Esophagus muscularis mucosa (tissue), 4 donors: ENCODE measurements at regions not wholly inside any gene's neighbourhood (a gene's known extent, or its start where the extent isn't known, plus 50 kb on each side); places are given as distances from the start of the nearest gene placed in this dataset.
"Not testable (repeated sequence)": the region's sequence is repeated elsewhere in the genome, so short reads cannot be mapped to it uniquely, and the experiment has no call there.

Experiments used
- DNase-seq: peaks from one replicate; pipeline ENCODE4 v3.0.0-alpha.2; 2017; ENCODE audit errors: extremely low spot score
- H3K27ac ChIP-seq, 4 donors: fragments of 200-600 bp; sonication (generic); replicated peaks in 1 of 4; 1 replicate in 3 of 4; 2 replicates in 1 of 4; pipeline ENCODE4 v1.5.1; 2016 to 2019; ENCODE audit warnings: mild to moderate bottlenecking in 1 of 4
- H3K27me3 ChIP-seq, 4 donors: fragments of 200-600 bp; sonication (generic); one replicate each; pipeline versions ENCODE4 v1.5.1 to v1.6.0; 2016 to 2019
- H3K36me3 ChIP-seq, 4 donors: fragments of 200-600 bp; sonication (generic); one replicate each; pipeline ENCODE4 v1.5.1; 2016 to 2019
- H3K4me1 ChIP-seq, 4 donors: fragments of 200-600 bp; sonication (generic); one replicate each; pipeline ENCODE4 v1.5.1; 2016 to 2019
- H3K4me3 ChIP-seq, 4 donors: fragments of 200-600 bp; sonication (generic); 1 replicate in 2 of 4; 2 replicates in 2 of 4; pipeline ENCODE4 v1.5.1; 2016 to 2019; ENCODE audit warnings: mild to moderate bottlenecking in 4 of 4, moderate library complexity in 1 of 4
- H3K9me3 ChIP-seq, 4 donors: fragments of 200-600 bp; sonication (generic); 1 replicate in 3 of 4; 2 replicates in 1 of 4; pipeline ENCODE4 v1.5.1; 2016 to 2019
- EP300 ChIP-seq: sonication (generic); formaldehyde crosslinking; IDR thresholded peaks from one replicate; pipeline ENCODE4 v1.6.1; 2017; ENCODE audit warnings: antibody characterized with exemption
- POLR2A ChIP-seq: fragments of 450-650 bp; IDR thresholded peaks from one replicate; pipeline ENCODE4 v1.6.1; 2017; ENCODE audit warnings: antibody characterized with exemption, moderate library complexity, mild to moderate bottlenecking, low read depth
- POLR2AphosphoS5 ChIP-seq, 2 donors: sonication (generic); formaldehyde crosslinking; IDR thresholded peaks; one replicate each; pipeline ENCODE4 v1.6.1; 2017; ENCODE audit warnings: antibody characterized with exemption in 2 of 2
- WGBS: methylation state at CpG from one replicate; pipeline ENCODE4 v1.1.5; 2018; 5-methylcytosine and 5-hydroxymethylcytosine counted together
- intact Hi-C: fragments of 100-400 bp; cut with DNase I; formaldehyde crosslinking; loops from one replicate; pipeline ENCODE4 v1.15.1; 2023
- TF ChIP-seq, protein P1 (sequence below), 3 experiments: fragments of 200-600 bp in 2 of 3; fragments of 450-650 bp in 1 of 3; sonication (generic) in 2 of 3; IDR thresholded peaks; one replicate each; pipeline ENCODE4 v1.5.1; 2017 to 2019; ENCODE audit warnings: antibody characterized with exemption in 3 of 3, mild to moderate bottlenecking in 2 of 3, moderate library complexity in 1 of 3

DNA sequence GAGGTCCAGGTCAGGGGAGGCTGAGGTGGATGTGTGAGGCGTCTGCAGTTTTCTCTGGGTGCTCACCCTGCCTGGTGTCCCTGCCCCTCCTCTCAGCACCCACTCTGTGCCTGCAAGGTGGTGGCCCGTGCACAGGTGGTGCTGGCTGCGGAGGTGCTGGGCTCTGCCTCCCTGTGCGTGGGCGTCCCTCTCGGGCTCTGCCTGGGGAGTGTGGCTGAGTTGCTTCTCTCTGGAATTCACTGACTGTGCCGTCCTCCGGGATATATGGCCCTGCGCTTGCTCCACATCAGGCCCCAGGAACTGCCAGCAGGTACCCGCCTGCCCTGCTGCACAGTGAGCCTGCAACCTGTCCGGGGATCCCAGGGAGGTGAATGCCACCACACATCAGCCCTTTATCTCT lies 379.1 kb downstream of the TMEM121 start:
- Histone ChIP-seq H3K27me3 (peaks cover 0 to 19% (median 0%) of the 10 kb centered on the region in 4 donors), H3K36me3 (no peaks in the 10 kb centered on the region), H3K4me3 (no peak overlapping the region), H3K4me1 (no peaks in the 10 kb centered on the region), H3K9me3 (peaks cover 0 to 10% (median 2%) of the 10 kb centered on the region in 4 donors), H3K27ac (no peak overlapping the region)
- WGBS = 81% methylated on average over 6 of the region's 11 CpGs
- intact Hi-C loops = no loop called here
- TF ChIP-seq POLR2AphosphoS5 (IDR thresholded peaks at IDR 0.05) (no peak), EP300 (no peak), POLR2A (no peak)
- TF ChIP-seq, protein P1, sequence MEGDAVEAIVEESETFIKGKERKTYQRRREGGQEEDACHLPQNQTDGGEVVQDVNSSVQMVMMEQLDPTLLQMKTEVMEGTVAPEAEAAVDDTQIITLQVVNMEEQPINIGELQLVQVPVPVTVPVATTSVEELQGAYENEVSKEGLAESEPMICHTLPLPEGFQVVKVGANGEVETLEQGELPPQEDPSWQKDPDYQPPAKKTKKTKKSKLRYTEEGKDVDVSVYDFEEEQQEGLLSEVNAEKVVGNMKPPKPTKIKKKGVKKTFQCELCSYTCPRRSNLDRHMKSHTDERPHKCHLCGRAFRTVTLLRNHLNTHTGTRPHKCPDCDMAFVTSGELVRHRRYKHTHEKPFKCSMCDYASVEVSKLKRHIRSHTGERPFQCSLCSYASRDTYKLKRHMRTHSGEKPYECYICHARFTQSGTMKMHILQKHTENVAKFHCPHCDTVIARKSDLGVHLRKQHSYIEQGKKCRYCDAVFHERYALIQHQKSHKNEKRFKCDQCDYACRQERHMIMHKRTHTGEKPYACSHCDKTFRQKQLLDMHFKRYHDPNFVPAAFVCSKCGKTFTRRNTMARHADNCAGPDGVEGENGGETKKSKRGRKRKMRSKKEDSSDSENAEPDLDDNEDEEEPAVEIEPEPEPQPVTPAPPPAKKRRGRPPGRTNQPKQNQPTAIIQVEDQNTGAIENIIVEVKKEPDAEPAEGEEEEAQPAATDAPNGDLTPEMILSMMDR (IDR thresholded peaks at IDR 0.05) = no peak
- no peak for DNase-seq

DNA sequence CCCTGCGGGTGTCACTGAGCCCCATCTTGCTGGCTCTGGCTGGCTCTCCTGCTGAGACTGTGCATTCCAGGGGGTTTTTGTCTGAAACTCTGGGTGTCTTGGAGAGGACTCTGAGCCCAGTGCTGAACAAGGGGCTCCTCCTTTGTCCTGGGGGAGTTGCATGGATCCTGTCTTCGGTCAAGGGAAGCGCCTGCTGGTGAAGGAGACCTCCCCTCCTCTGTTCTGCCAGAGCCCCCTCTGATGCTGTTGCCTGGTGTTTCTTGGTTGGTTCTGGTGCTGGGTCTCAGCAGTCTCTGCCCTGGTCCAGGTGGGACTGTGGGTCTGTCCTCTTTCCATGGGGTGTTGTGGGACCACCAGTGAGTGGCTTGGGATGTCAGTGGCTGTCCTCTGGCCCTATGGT lies 380.9 kb downstream of the TMEM121 start:
- no CpG with 5 or more reads among the region's 3 CpGs for WGBS
- H3K36me3 ChIP-seq = no peaks in the 10 kb centered on the region
- H3K4me1 ChIP-seq = no peaks in the 10 kb centered on the region
- peaks cover 0 to 10% (median 2%) of the 10 kb centered on the region in 4 donors for H3K9me3 ChIP-seq
- no peak for DNase-seq
- no peak overlapping the region for H3K27ac ChIP-seq
- TF ChIP-seq POLR2AphosphoS5 (IDR thresholded peaks at IDR 0.05) (no peak), POLR2A (no peak), EP300 (no peak)
- TF ChIP-seq, protein P1 (IDR thresholded peaks at IDR 0.05) = no peak
- intact Hi-C loops = no loop called here
- peaks cover 0 to 8% (median 0%) of the 10 kb centered on the region in 4 donors for H3K27me3 ChIP-seq
- H3K4me3 ChIP-seq = no peak overlapping the region

DNA sequence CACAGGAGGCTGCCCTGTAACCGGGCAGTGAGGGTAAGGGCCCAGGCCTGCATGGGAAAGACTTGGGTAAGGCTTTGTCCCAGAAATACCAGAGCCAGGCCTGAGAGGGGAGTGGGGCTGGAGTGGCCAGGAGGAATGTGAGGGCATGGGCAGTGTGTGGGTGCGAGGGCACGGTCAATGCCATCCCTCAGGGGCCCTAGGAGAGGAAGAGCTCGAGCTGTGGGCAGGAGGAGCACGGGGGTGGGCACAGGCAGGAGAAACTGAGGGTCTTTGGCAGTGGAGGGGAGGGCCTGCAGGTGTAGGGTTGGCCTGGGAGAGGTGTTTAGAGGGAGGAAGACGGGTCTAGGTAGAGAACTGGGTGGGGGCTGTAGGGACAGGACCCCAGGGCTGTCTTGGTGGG lies 381.6 kb downstream of the TMEM121 start:
- no peaks in the 10 kb centered on the region for H3K36me3 ChIP-seq
- no peak for DNase-seq
- no peak overlapping the region for H3K27ac ChIP-seq
- peaks cover 0 to 10% (median 2%) of the 10 kb centered on the region in 4 donors for H3K9me3 ChIP-seq
- TF ChIP-seq POLR2A = no peak
- H3K27me3 ChIP-seq = peaks cover 0 to 6% (median 0%) of the 10 kb centered on the region in 4 donors
- no peaks in the 10 kb centered on the region for H3K4me1 ChIP-seq
- intact Hi-C loops = no loop called here
- no peak overlapping the region for H3K4me3 ChIP-seq
- 61% methylated on average over 5 of the region's 6 CpGs for WGBS

DNA sequence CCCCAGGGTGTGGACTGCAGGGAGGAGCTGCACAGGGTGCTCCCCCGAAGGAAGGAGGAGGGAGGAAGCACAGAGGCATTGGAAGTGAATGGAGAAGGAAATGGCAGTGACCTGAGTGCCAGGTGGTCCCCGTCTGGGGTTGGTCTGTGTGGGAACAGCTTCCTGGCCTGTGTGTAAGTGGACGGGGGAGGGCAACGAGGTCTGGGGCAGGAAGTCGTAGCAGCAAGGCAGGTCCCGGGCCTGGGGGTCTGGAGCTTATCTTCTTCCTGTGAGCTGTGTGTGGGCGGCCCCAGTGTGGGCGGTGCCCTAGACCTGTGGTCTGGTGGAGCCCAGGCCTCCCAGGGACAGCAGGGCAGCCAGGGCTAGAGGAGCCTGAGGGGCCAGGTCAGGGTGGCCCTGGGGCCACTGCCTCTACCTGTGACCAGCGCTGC lies 382.1 kb downstream of the TMEM121 start:
- H3K4me3 ChIP-seq = no peak overlapping the region
- WGBS = 65% methylated on average over 6 of the region's 9 CpGs
- no peak for DNase-seq
- H3K27me3 ChIP-seq = peaks cover 0 to 6% (median 0%) of the 10 kb centered on the region in 4 donors
- H3K27ac ChIP-seq = no peak overlapping the region
- TF ChIP-seq EP300 = no peak
- TF ChIP-seq, protein P1 (IDR thresholded peaks at IDR 0.05) = no peak
- no peak for TF ChIP-seq POLR2AphosphoS5 (IDR thresholded peaks at IDR 0.05)
- TF ChIP-seq POLR2A = no peak
- H3K9me3 ChIP-seq = peaks cover 0 to 10% (median 2%) of the 10 kb centered on the region in 4 donors
- no peaks in the 10 kb centered on the region for H3K4me1 ChIP-seq
- no peaks in the 10 kb centered on the region for H3K36me3 ChIP-seq
- intact Hi-C loops = no loop called here

DNA sequence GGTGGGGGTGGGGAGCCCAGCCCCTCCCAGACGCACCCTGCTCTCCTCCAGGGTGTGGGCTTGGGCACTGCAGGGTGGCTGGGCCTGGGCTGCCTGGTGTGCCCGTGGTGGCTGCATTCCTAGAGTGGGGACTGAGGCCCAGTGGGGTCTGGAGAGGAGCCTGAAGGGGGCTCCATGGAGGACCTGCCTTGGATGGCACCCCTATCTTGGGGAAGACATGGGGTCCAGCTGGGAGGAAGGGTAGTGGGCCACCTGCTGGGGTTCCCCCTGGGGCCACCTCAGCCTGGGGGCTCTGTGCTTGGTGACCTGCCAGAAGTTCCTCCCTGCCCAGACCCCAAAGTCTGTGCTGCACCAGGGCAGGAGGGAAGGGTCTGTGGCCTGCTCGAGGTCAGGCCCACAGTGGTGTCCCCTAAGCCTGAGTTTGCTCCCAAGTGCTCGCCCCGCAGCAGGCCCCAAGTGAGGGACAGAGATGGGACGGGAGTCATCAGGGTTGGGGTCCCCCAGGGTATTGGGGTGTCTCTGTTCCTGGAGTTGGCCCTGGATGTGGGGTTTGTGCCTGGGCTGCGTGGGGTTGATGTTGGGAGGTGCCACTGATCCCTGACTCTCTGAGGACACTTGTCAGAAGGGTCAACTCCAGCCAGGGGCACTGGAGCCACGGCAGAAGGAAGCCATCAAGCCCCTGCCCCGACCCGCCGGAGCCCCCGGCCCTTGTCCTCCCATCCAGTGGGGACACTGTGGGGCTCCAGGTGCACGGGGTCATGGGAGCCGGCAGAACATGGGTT lies 382.9 kb downstream of the TMEM121 start:
- H3K4me1 ChIP-seq = no peaks in the 10 kb centered on the region
- DNase-seq = no peak
- 82% methylated on average over 2 of the region's 14 CpGs for WGBS
- no peak overlapping the region for H3K4me3 ChIP-seq
- intact Hi-C loops = no loop called here
- no peaks in the 10 kb centered on the region for H3K36me3 ChIP-seq
- no peak overlapping the region for H3K27ac ChIP-seq
- TF ChIP-seq EP300 = no peak
- TF ChIP-seq POLR2AphosphoS5 (IDR thresholded peaks at IDR 0.05) = no peak
- TF ChIP-seq, protein P1 (IDR thresholded peaks at IDR 0.05) = no peak
- no peak for TF ChIP-seq POLR2A
- H3K9me3 ChIP-seq = peaks cover 0 to 10% (median 2%) of the 10 kb centered on the region in 4 donors
- peaks cover 0 to 6% (median 0%) of the 10 kb centered on the region in 4 donors for H3K27me3 ChIP-seq

DNA sequence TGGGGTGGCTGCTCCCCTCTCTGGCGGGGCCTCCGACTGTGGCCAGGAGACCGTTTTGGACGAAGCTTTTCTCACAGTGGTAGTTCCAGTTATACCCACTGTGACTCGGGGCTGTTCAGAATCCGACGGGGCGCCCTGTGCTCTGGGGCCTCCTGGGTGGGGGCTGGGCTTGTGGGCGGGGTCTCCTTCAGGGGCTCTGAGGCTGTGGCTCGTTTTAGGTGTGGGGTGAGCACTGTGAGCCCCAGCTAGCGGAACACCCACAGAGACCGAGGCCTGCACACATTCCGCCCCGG lies 383.4 kb downstream of the TMEM121 start:
- H3K4me3 ChIP-seq, H3K9me3 ChIP-seq, H3K4me1 ChIP-seq, intact Hi-C loops, H3K27ac ChIP-seq, H3K27me3 ChIP-seq, DNase-seq, H3K36me3 ChIP-seq: not testable (repeated sequence)
- WGBS = no CpG with 5 or more reads among the region's 14 CpGs
